ENCODE measurements at regions not wholly inside any gene's neighbourhood (a gene's known extent, or its start where the extent isn't known, plus 50 kb on each side); places are given as distances from the start of the nearest gene placed in this dataset.

GRCh38 chr4:15255537-15255936 is 172.3 kb upstream of the C1QTNF7 start:
- no peak overlapping the region for H3K4me3 ChIP-seq (ENCODE audit: low read length)
- H3K9me3 ChIP-seq (ENCODE audit: low read length), result no peaks in the 10 kb centered on the region

GRCh38 chr4:15260758-15261157 is 167.1 kb upstream of the C1QTNF7 start:
- no peak overlapping the region for H3K4me2 ChIP-seq (ENCODE audit: low read length)

More at GRCh38 chr4:15255537-15255936, 172.3 kb upstream of the C1QTNF7 start:
- Histone ChIP-seq H3K27me3 (ENCODE audit: insufficient read depth, low read depth, low read length) (no peaks in the 10 kb centered on the region), H4K20me1 (ENCODE audit: insufficient read depth) (no peaks in the 10 kb centered on the region), H3K9me2 (ENCODE audit: insufficient read depth, low read length) (no peaks in the 10 kb centered on the region), H3K27ac (ENCODE audit: low read length) (no peak overlapping the region), H3K36me3 (ENCODE audit: insufficient read depth, low read length) (no peaks in the 10 kb centered on the region), H2AFZ (ENCODE audit: low read depth, low read length) (no peak overlapping the region), H3F3A (ENCODE audit: insufficient read depth, low read length, poor library complexity, severe bottlenecking) (no peaks in the 10 kb centered on the region), H3K79me2 (replicated peaks; ENCODE audit: insufficient read depth, low read length) (no peaks in the 10 kb centered on the region), H3K4me2 (ENCODE audit: low read length) (no peak overlapping the region), H3K9ac (ENCODE audit: low read length) (no peak overlapping the region)
- TF ChIP-seq TAF1 (IDR thresholded peaks at IDR 0.05; ENCODE audit: low read depth) (no peak), EZH2 (IDR thresholded peaks at IDR 0.05; ENCODE audit: borderline replicate concordance, insufficient read depth, low read length, poor library complexity, severe bottlenecking) (no peak)

More at GRCh38 chr4:15260758-15261157, 167.1 kb upstream of the C1QTNF7 start:
- Histone ChIP-seq H3K9me3 (ENCODE audit: low read length) (no peaks in the 10 kb centered on the region), H3K27ac (ENCODE audit: low read length) (no peak overlapping the region), H3F3A (ENCODE audit: insufficient read depth, low read length, poor library complexity, severe bottlenecking) (no peaks in the 10 kb centered on the region), H3K9me2 (ENCODE audit: insufficient read depth, low read length) (no peaks in the 10 kb centered on the region), H2AFZ (ENCODE audit: low read depth, low read length) (no peak overlapping the region), H3K4me3 (ENCODE audit: low read length) (no peak overlapping the region), H3K9ac (ENCODE audit: low read length) (no peak overlapping the region), H3K36me3 (ENCODE audit: insufficient read depth, low read length) (no peaks in the 10 kb centered on the region), H3K79me2 (replicated peaks; ENCODE audit: insufficient read depth, low read length) (no peaks in the 10 kb centered on the region), H3K27me3 (ENCODE audit: insufficient read depth, low read depth, low read length) (no peaks in the 10 kb centered on the region), H4K20me1 (ENCODE audit: insufficient read depth) (no peaks in the 10 kb centered on the region)
- TF ChIP-seq REST (IDR thresholded peaks at IDR 0.05; ENCODE audit: borderline replicate concordance) (no peak), TAF1 (IDR thresholded peaks at IDR 0.05; ENCODE audit: low read depth) (no peak), CTCF (IDR thresholded peaks at IDR 0.05; ENCODE audit: poor library complexity, severe bottlenecking) (no peak), EP300 (conservative IDR thresholded peaks at IDR 0.05; ENCODE audit: poor library complexity, severe bottlenecking) (no peak), SMC3 (conservative IDR thresholded peaks at IDR 0.05; ENCODE audit: poor library complexity) (no peak), RAD21 (conservative IDR thresholded peaks at IDR 0.05) (no peak), MXI1 (conservative IDR thresholded peaks at IDR 0.05; ENCODE audit: poor library complexity, severe bottlenecking) (no peak), POLR2AphosphoS5 (IDR thresholded peaks at IDR 0.05) (no peak), EZH2 (IDR thresholded peaks at IDR 0.05; ENCODE audit: borderline replicate concordance, insufficient read depth, low read length, poor library complexity, severe bottlenecking) (no peak)

All from neural cell (in vitro differentiated cells).